ENCODE measurements at regions not wholly inside any gene's neighbourhood (a gene's known extent, or its start where the extent isn't known, plus 50 kb on each side); places are given as distances from the start of the nearest gene placed in this dataset.

DNA sequence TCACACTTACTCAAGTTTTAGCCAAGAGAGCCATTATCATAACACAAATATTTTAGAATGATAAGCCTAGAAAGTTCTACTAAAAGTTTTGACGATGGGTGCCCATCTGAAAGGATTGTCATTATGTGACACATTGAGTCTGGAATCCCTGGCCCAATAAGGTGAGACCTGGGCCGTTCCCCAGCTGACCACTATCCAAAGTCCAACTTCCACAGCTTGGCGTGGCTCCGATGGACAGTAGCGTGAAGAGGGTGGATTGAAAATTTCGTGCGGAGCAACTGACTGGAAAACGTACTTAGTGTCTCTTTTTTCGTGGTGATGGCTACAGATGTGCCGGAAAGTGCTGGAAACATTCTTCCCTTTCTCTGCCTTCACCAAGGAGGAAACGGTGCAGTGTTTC lies 439.0 kb upstream of the ZMIZ1 start:
- Mint-ChIP-seq H3K36me3 (ENCODE audit: unreplicated experiment) (no peaks in the 10 kb centered on the region), H3K27me3 (ENCODE audit: unreplicated experiment) (no peaks in the 10 kb centered on the region), H3K4me3 (ENCODE audit: unreplicated experiment) (no peak overlapping the region), H3K27ac (ENCODE audit: unreplicated experiment) (no peak overlapping the region), H3K9me3 (ENCODE audit: unreplicated experiment) (peaks cover 3% of the 10 kb centered on the region), H3K4me1 (ENCODE audit: low read depth, unreplicated experiment) (peaks cover 10% of the 10 kb centered on the region)
- no peak for DNase-seq
- TF ChIP-seq, protein P1, sequence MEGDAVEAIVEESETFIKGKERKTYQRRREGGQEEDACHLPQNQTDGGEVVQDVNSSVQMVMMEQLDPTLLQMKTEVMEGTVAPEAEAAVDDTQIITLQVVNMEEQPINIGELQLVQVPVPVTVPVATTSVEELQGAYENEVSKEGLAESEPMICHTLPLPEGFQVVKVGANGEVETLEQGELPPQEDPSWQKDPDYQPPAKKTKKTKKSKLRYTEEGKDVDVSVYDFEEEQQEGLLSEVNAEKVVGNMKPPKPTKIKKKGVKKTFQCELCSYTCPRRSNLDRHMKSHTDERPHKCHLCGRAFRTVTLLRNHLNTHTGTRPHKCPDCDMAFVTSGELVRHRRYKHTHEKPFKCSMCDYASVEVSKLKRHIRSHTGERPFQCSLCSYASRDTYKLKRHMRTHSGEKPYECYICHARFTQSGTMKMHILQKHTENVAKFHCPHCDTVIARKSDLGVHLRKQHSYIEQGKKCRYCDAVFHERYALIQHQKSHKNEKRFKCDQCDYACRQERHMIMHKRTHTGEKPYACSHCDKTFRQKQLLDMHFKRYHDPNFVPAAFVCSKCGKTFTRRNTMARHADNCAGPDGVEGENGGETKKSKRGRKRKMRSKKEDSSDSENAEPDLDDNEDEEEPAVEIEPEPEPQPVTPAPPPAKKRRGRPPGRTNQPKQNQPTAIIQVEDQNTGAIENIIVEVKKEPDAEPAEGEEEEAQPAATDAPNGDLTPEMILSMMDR (IDR thresholded peaks at IDR 0.05; ENCODE audit: partially characterized antibody, unreplicated experiment) = no peak

DNA sequence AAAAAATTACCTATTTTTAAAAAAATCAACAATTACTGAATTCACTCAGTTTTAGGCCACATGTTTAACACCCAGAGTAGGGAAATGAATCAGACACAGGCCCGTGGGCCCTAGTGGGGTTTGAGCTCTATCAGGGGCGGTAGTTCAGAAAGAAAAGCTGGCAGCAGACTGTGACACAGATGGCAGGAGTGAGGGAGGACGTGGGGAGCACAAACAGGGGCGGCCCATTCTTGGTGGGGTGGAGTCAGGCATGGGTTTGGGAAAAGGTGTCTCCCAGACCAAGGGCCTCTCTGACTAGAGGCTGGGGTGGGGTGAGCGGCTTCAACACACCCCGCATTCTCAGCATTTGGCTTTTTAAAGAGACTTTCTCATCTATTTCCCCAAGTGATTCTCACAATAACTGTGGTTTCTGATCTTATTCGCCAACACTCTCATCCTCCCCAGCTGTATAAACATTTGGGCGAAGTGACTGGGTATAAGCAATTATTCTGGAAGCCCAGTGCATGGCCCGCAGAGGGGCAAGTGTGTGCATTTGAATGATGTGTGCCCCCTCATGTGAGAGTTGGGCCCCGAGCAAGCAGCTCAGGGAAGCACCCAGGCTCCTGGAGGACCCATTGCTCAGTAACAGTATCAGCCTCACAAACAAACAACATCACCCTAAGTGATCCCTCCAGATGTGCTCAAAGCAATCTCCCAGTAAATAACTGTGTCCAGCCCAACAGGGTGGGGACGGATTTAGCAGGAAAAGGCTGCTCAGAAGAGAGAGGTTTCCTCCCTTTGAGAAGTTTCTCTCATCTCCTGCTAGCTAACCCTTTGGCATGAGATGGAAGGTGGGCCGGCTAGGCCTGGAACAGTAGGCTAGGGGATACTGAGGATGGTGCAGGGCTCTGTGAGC lies 437.6 kb upstream of the ZMIZ1 start:
- H3K36me3 Mint-ChIP-seq (ENCODE audit: unreplicated experiment) = no peaks in the 10 kb centered on the region
- H3K4me3 Mint-ChIP-seq (ENCODE audit: unreplicated experiment) = no peak overlapping the region
- no peak overlapping the region for H3K27ac Mint-ChIP-seq (ENCODE audit: unreplicated experiment)
- peaks cover 10% of the 10 kb centered on the region for H3K4me1 Mint-ChIP-seq (ENCODE audit: low read depth, unreplicated experiment)
- no peaks in the 10 kb centered on the region for H3K27me3 Mint-ChIP-seq (ENCODE audit: unreplicated experiment)
- H3K9me3 Mint-ChIP-seq (ENCODE audit: unreplicated experiment) = peaks cover 3% of the 10 kb centered on the region
- TF ChIP-seq, protein P1 (IDR thresholded peaks at IDR 0.05; ENCODE audit: partially characterized antibody, unreplicated experiment) = no peak
- DNase-seq = no peak

DNA sequence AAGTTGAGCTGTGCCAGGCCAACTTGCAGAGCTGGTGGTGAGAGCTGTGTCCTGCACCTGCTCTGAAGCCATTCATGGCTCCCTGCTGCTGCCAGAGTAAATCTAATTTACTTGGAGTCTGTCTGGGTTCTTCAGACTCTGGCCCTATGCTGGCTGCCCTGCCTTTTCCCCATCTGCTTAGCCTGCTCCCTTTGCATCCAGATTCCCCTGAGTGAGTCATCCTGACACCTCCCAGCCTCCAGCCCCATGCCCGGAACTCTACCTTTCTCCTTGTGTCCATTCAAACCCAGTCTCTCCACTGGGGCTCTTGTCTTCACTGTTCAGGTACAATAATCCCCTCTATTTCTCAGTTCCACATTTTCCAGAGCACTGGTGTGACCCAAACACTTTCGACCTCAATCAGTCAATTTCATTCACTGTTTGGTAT lies 434.4 kb upstream of the ZMIZ1 start:
- peaks cover 7% of the 10 kb centered on the region for H3K4me1 Mint-ChIP-seq (ENCODE audit: low read depth, unreplicated experiment)
- DNase-seq = no peak
- H3K36me3 Mint-ChIP-seq (ENCODE audit: unreplicated experiment) = no peaks in the 10 kb centered on the region
- TF ChIP-seq, protein P1 (IDR thresholded peaks at IDR 0.05; ENCODE audit: partially characterized antibody, unreplicated experiment) = no peak
- peaks cover 2% of the 10 kb centered on the region for H3K9me3 Mint-ChIP-seq (ENCODE audit: unreplicated experiment)
- H3K27me3 Mint-ChIP-seq (ENCODE audit: unreplicated experiment) = peaks cover 2% of the 10 kb centered on the region
- no peak overlapping the region for H3K4me3 Mint-ChIP-seq (ENCODE audit: unreplicated experiment)
- no peak overlapping the region for H3K27ac Mint-ChIP-seq (ENCODE audit: unreplicated experiment)

DNA sequence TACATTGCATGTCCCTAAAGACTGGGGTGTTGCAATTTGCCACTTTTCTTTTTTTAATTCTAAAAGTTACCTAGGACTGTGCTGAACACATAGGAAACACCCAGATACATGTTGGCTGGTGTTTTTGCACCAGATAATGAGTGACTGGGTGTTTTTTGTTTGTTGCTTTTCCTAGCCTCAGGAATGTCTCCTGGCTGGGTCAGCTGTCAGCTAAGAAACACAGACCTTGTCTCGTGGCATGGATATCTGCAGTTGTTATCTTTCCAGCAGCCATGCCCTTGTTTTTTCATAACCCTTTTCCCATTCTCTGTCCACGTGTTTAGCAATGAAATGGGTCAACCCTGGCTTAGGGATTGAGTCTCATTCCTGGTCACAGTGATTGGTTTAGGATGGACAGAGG lies 433.9 kb upstream of the ZMIZ1 start:
- H3K27me3 Mint-ChIP-seq (ENCODE audit: unreplicated experiment) = peaks cover 2% of the 10 kb centered on the region
- H3K27ac Mint-ChIP-seq (ENCODE audit: unreplicated experiment) = no peak overlapping the region
- TF ChIP-seq, protein P1 (IDR thresholded peaks at IDR 0.05; ENCODE audit: partially characterized antibody, unreplicated experiment) = no peak
- DNase-seq = no peak
- H3K9me3 Mint-ChIP-seq (ENCODE audit: unreplicated experiment) = no peaks in the 10 kb centered on the region
- peaks cover 7% of the 10 kb centered on the region for H3K4me1 Mint-ChIP-seq (ENCODE audit: low read depth, unreplicated experiment)
- H3K4me3 Mint-ChIP-seq (ENCODE audit: unreplicated experiment) = no peak overlapping the region
- no peaks in the 10 kb centered on the region for H3K36me3 Mint-ChIP-seq (ENCODE audit: unreplicated experiment)

DNA sequence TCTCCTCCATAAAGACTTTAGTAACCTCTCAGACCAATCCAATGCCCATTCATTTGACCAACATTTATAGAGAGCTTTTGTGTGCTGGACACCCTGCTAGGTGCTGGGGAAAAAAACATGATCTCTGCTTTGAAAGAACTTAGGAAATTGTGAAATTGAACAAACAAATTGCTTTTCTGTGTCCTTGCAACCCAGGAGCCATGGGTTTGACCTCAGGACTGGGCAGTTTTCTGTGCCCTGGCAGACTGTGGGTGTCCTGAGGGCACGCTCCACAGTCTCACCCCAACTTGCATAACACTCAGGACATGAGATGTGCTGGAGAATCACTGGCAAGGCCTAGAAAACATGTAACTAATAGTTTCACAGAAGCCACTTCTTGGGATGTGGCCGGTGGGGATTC lies 429.1 kb upstream of the ZMIZ1 start:
- DNase-seq = no peak
- Mint-ChIP-seq H3K9me3 (ENCODE audit: unreplicated experiment) (no peaks in the 10 kb centered on the region), H3K4me1 (ENCODE audit: low read depth, unreplicated experiment) (peaks cover 6% of the 10 kb centered on the region), H3K27ac (ENCODE audit: unreplicated experiment) (no peak overlapping the region), H3K36me3 (ENCODE audit: unreplicated experiment) (peaks cover 6% of the 10 kb centered on the region), H3K27me3 (ENCODE audit: unreplicated experiment) (peaks cover 6% of the 10 kb centered on the region), H3K4me3 (ENCODE audit: unreplicated experiment) (no peak overlapping the region)
- TF ChIP-seq, protein P1 (IDR thresholded peaks at IDR 0.05; ENCODE audit: partially characterized antibody, unreplicated experiment) = no peak
